ENCODE measurements at regions not wholly inside any gene's neighbourhood (a gene's known extent, or its start where the extent isn't known, plus 50 kb on each side); places are given as distances from the start of the nearest gene placed in this dataset.

DNA sequence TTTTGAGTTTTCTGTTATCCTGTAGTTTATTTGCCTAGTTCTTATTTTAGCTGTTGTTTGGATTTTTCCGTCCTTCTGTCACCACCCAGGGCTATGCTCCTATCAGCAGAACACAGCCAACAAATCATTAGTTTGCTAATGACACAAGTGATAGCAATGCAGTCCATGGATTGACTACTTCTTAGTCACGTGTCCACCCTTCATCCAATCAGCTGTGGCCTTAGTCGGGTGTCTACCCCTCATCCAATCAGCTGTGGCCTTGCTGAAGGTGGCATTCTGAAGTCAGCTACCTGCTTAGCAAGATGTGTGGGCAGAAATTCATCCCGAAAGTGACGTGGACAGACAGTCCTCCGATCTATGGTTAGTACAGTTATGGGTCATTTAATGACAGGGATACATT lies 182.3 kb downstream of the GALC start:
- Histone ChIP-seq H3K36me3 (ENCODE audit: control insufficient read depth in 4 of 4, insufficient read depth in 4 of 4, low read length in 4 of 4) (no peaks in the 10 kb centered on the region), H3K4me1 (ENCODE audit: control insufficient read depth in 5 of 5, insufficient read depth in 5 of 5, low read length in 5 of 5) (no peaks in the 10 kb centered on the region), H3K4me3 (no peak overlapping the region), H3K9ac (ENCODE audit: insufficient read depth in 1 of 2, low read length in 2 of 2) (no peak overlapping the region), H3K9me3 (ENCODE audit: control insufficient read depth in 4 of 4, insufficient read depth in 3 of 4, low read length in 3 of 4) (no peaks in the 10 kb centered on the region), H3K27ac (ENCODE audit: low read depth in 1 of 2, low read length in 1 of 2) (no peak overlapping the region), H3K27me3 (ENCODE audit: control insufficient read depth in 3 of 3, insufficient read depth in 3 of 3, low read length in 2 of 3) (no peaks in the 10 kb centered on the region)
- DNase-seq (no peak), ATAC-seq (ENCODE audit: insufficient read depth, low FRiP score) (no peak)
- no peak for TF ChIP-seq CTCF (IDR thresholded peaks at IDR 0.05; ENCODE audit: control extremely low read depth, extremely low read depth)
- WGBS, 2 donors, result 80 to 83% methylated on average over 6 of the region's 6 CpGs

- no peaks in the 10 kb centered on the region for H3K9me3 ChIP-seq (ENCODE audit: control insufficient read depth in 4 of 4, insufficient read depth in 3 of 4, low read length in 3 of 4)
- 68 to 91% methylated on average over 5 of the region's 5 CpGs for WGBS, 2 donors
- no peak for TF ChIP-seq CTCF (IDR thresholded peaks at IDR 0.05; ENCODE audit: control extremely low read depth, extremely low read depth)
- no peak overlapping the region for H3K4me3 ChIP-seq
- no peak overlapping the region for H3K27ac ChIP-seq (ENCODE audit: low read depth in 1 of 2, low read length in 1 of 2)
- no peaks in the 10 kb centered on the region for H3K27me3 ChIP-seq (ENCODE audit: control insufficient read depth in 3 of 3, insufficient read depth in 3 of 3, low read length in 2 of 3)
- H3K4me1 ChIP-seq (ENCODE audit: control insufficient read depth in 5 of 5, insufficient read depth in 5 of 5, low read length in 5 of 5), result no peaks in the 10 kb centered on the region
- ATAC-seq (ENCODE audit: insufficient read depth, low FRiP score), result no peak
- DNase-seq, result no peak
- no peaks in the 10 kb centered on the region for H3K36me3 ChIP-seq (ENCODE audit: control insufficient read depth in 4 of 4, insufficient read depth in 4 of 4, low read length in 4 of 4)
- no peak overlapping the region for H3K9ac ChIP-seq (ENCODE audit: insufficient read depth in 1 of 2, low read length in 2 of 2)
These were observed 183.7 kb downstream of the GALC start for GRCh38 chr14:87809261-87809660.

DNA sequence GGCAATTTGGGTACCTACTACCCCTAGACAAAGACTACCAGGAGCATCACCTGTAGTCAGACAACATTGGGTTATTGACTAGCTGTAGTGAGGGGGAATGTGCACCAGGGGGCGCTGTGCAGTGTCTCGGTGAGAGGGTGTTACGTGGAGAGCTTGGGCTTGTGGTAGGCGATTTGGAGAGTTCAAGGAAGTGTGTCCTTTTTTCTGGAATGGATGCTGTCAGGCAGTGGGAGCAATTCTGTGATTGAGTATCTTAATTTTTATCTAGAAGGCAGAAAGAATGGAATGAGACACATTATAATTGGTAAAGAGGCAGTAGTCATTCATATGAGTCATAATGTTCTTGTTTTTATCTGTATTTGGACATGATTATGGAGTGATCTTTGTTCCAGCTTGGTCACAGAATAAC lies 187.7 kb downstream of the GALC start:
- H3K4me3 ChIP-seq, result no peak overlapping the region
- ATAC-seq (ENCODE audit: insufficient read depth, low FRiP score), result no peak
- no peaks in the 10 kb centered on the region for H3K27me3 ChIP-seq (ENCODE audit: control insufficient read depth in 3 of 3, insufficient read depth in 3 of 3, low read length in 2 of 3)
- no peaks in the 10 kb centered on the region for H3K9me3 ChIP-seq (ENCODE audit: control insufficient read depth in 4 of 4, insufficient read depth in 3 of 4, low read length in 3 of 4)
- DNase-seq, result peak in 2 of 3 donors; percentile 7 to 17
- H3K27ac ChIP-seq (ENCODE audit: low read depth in 1 of 2, low read length in 1 of 2), result no peak overlapping the region
- no peaks in the 10 kb centered on the region for H3K4me1 ChIP-seq (ENCODE audit: control insufficient read depth in 5 of 5, insufficient read depth in 5 of 5, low read length in 5 of 5)
- H3K36me3 ChIP-seq (ENCODE audit: control insufficient read depth in 4 of 4, insufficient read depth in 4 of 4, low read length in 4 of 4), result no peaks in the 10 kb centered on the region
- TF ChIP-seq CTCF (IDR thresholded peaks at IDR 0.05; ENCODE audit: control extremely low read depth, extremely low read depth), result no peak
- WGBS, 2 donors, result 4 to 9% methylated on average over 4 of the region's 4 CpGs
- no peak overlapping the region for H3K9ac ChIP-seq (ENCODE audit: insufficient read depth in 1 of 2, low read length in 2 of 2)

DNA sequence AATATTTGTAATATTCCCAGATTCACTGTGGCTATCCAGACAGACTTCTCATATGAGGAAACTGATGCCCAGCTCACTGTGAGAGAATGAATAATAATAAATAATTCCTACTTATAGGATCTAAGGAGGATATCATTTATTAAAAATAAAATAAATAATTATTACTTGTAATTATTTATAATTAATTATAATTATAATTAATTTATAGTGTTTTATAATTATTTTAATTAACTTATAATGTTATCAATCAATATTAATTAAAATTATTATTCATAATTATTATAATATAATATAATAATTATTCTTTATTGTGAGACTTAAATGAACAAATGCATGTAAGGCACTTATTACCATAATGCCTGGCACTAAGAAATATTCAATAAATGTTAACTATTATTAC lies 192.8 kb downstream of the GALC start:
- Histone ChIP-seq H3K36me3 (ENCODE audit: control insufficient read depth in 4 of 4, insufficient read depth in 4 of 4, low read length in 4 of 4) (no peaks in the 10 kb centered on the region), H3K9ac (ENCODE audit: insufficient read depth in 1 of 2, low read length in 2 of 2) (no peak overlapping the region), H3K27me3 (ENCODE audit: control insufficient read depth in 3 of 3, insufficient read depth in 3 of 3, low read length in 2 of 3) (peaks cover 0 to 2% (median 0%) of the 10 kb centered on the region in 3 donors), H3K4me1 (ENCODE audit: control insufficient read depth in 5 of 5, insufficient read depth in 5 of 5, low read length in 5 of 5) (no peaks in the 10 kb centered on the region), H3K27ac (ENCODE audit: low read depth in 1 of 2, low read length in 1 of 2) (no peak overlapping the region), H3K9me3 (ENCODE audit: control insufficient read depth in 4 of 4, insufficient read depth in 3 of 4, low read length in 3 of 4) (no peaks in the 10 kb centered on the region), H3K4me3 (no peak overlapping the region)
- DNase-seq (no peak), ATAC-seq (ENCODE audit: insufficient read depth, low FRiP score) (no peak)
- TF ChIP-seq CTCF (IDR thresholded peaks at IDR 0.05; ENCODE audit: control extremely low read depth, extremely low read depth), result no peak
